GM12878 (cell line): ENCODE measurements at regions not wholly inside any gene's neighbourhood (a gene's known extent, or its start where the extent isn't known, plus 50 kb on each side); places are given as distances from the start of the nearest gene placed in this dataset.

Source experiments
- ATAC-seq: fragments of 200-7000 bp; cut with Tn5 transposase; 3 replicates; pipeline ENCODE4 v1.9.1; 2020; ENCODE audit warnings: mild to moderate bottlenecking, moderate library complexity
- BruUV-seq: library from RNA; stranded (reverse); fragments of 400-500 nt; replicated peaks from 2 replicates; lab custom pipeline; 2021; lab: Mats Ljungman, UMichigan
- CTCF ChIA-PET: fragments of 300-600 bp; sonication (Branson Sonifier 250); formaldehyde crosslinking; extraction: SDS; loops from one replicate; lab custom pipeline; 2021; ENCODE audit warnings: inconsistent platforms; lab: Yijun Ruan, JAX
- POLR2A ChIA-PET: fragments of 350-600 bp; formaldehyde crosslinking; extraction: SDS; loops from one replicate; lab custom pipeline; 2021; ENCODE audit warnings: inconsistent platforms; lab: Charles Lee
- RAD21 ChIA-PET: fragments of 300-600 bp; sonication (Branson Sonifier 250); formaldehyde crosslinking; loops from one replicate; lab custom pipeline; 2023; ENCODE audit warnings: antibody characterized with exemption; ENCODE audit not compliant: unreplicated experiment; lab: Charles Lee
- SMC1A ChIA-PET: fragments of 300-600 bp; sonication (Branson Sonifier 250); formaldehyde crosslinking; loops from one replicate; lab custom pipeline; 2023; ENCODE audit not compliant: unreplicated experiment, uncharacterized antibody; lab: Charles Lee
- DNase-seq: peaks from one replicate; pipeline ENCODE4 v3.0.0-alpha.2; 2011; ENCODE audit warnings: low read depth, low spot score
- FAIRE-seq: peaks from 3 replicates; lab custom pipeline; 2011; peaks lifted over from hg19 to GRCh38; lab: Jason Lieb, UNC
- H2AFZ ChIP-seq: 2 replicates; pipeline ENCODE4 v1.6.0; 2011; ENCODE audit warnings: low read depth, low read length, control low read depth; ENCODE audit not compliant: control insufficient read depth
- H3K27ac ChIP-seq: 2 replicates; pipeline ENCODE4 v1.5.1; 2011; ENCODE audit warnings: control low read depth; ENCODE audit not compliant: control insufficient read depth, insufficient read depth
- H3K27me3 ChIP-seq, 2 experiments: replicated peaks in 1 of 2; 2 replicates each; pipeline versions ENCODE4 v1.6.0 to v1.6.1; 2011; ENCODE audit warnings: low read length in 1 of 2; ENCODE audit not compliant: control insufficient read depth in 2 of 2, insufficient read depth in 2 of 2
- H3K36me3 ChIP-seq, 2 experiments: 2 replicates each; pipeline ENCODE4 v1.5.1; 2011; ENCODE audit warnings: low read length in 1 of 2; ENCODE audit not compliant: control insufficient read depth in 2 of 2, insufficient read depth in 2 of 2
- H3K4me1 ChIP-seq: 2 replicates; pipeline ENCODE4 v1.6.1; 2011; ENCODE audit warnings: mild to moderate bottlenecking, low read length, moderate library complexity, mixed read lengths; ENCODE audit not compliant: control insufficient read depth, insufficient read depth
- H3K4me2 ChIP-seq: 2 replicates; pipeline ENCODE4 v1.6.0; 2011; ENCODE audit warnings: control low read depth; ENCODE audit not compliant: control insufficient read depth, insufficient read depth
- H3K4me3 ChIP-seq: fragments of 200-600 bp; sonication (generic); 2 replicates; pipeline ENCODE4 v1.5.1; 2016
- H3K79me2 ChIP-seq: 2 replicates; pipeline ENCODE4 v1.6.0; 2011; ENCODE audit warnings: low read length; ENCODE audit not compliant: control insufficient read depth, insufficient read depth
- H3K9ac ChIP-seq: 2 replicates; pipeline ENCODE4 v1.8.0; 2011; ENCODE audit warnings: low read length, control low read depth, mixed read lengths; ENCODE audit not compliant: control insufficient read depth, insufficient read depth
- H3K9me3 ChIP-seq: replicated peaks from 3 replicates; pipeline ENCODE4 v1.5.1; 2011; ENCODE audit warnings: mild to moderate bottlenecking, low read length; ENCODE audit not compliant: control insufficient read depth, insufficient read depth
- H4K20me1 ChIP-seq: 2 replicates; pipeline ENCODE4 v1.6.0; 2011; ENCODE audit not compliant: control insufficient read depth, insufficient read depth
- CBX3 ChIP-seq: fragments of 200-600 bp; sonication (generic); IDR thresholded peaks from 2 replicates; pipeline ENCODE4 v1.6.1; 2016; ENCODE audit warnings: low read depth, borderline replicate concordance
- DPF2 ChIP-seq: fragments of 450-650 bp; IDR thresholded peaks from 2 replicates; pipeline ENCODE4 v1.6.1; 2017; ENCODE audit warnings: mild to moderate bottlenecking
- ESRRA ChIP-seq: IDR thresholded peaks from 2 replicates; pipeline ENCODE4 v1.6.1; 2012; ENCODE audit warnings: mild to moderate bottlenecking, low read length, improper control_type of control experiment
- NBN ChIP-seq: fragments of 450-650 bp; IDR thresholded peaks from 2 replicates; pipeline ENCODE4 v1.6.1; 2016
- RUNX3 ChIP-seq: IDR thresholded peaks from 2 replicates; pipeline ENCODE4 v1.6.1; 2012; ENCODE audit warnings: low read length, inconsistent platforms
- SMAD1 ChIP-seq: fragments of 450-650 bp; IDR thresholded peaks from 2 replicates; pipeline ENCODE4 v1.6.1; 2018; ENCODE audit warnings: mild to moderate bottlenecking, low read depth; ENCODE audit not compliant: partially characterized antibody
- STAT3 ChIP-seq: IDR thresholded peaks from 2 replicates; pipeline ENCODE4 v1.6.1; 2011; ENCODE audit warnings: low read depth, low read length, improper control_type of control experiment
- YY1 ChIP-seq: IDR thresholded peaks from 2 replicates; pipeline ENCODE4 v1.6.1; 2011; ENCODE audit warnings: low read depth, mild to moderate bottlenecking, low read length
- ZZZ3 ChIP-seq: IDR thresholded peaks from 2 replicates; pipeline ENCODE4 v1.6.1; 2011; ENCODE audit warnings: low read depth; ENCODE audit not compliant: control insufficient read depth, insufficient read length
- whole genome bisulfite sequencing: methylation state at CpG from one replicate; pipeline ENCODE4 v1.1.6; 2016; ENCODE audit warnings: low lambda C conversion rate; ENCODE audit not compliant: insufficient replicate concordance, insufficient coverage; ENCODE audit errors: missing lambda C conversion rate; 5-methylcytosine and 5-hydroxymethylcytosine counted together
- in situ Hi-C: fragments of 300-500 bp; cut with MboI; formaldehyde crosslinking; loops from 9 replicates; pipeline ENCODE4 v1.14.3; 2018; ENCODE audit warnings: mixed read lengths
- intact Hi-C: fragments of 100-400 bp; cut with micrococcal nuclease; formaldehyde crosslinking; loops from one replicate; pipeline ENCODE4 v1.14.2; 2022; ENCODE audit not compliant: unreplicated experiment
- TF ChIP-seq, protein P1 (sequence below): IDR thresholded peaks from 2 replicates; pipeline ENCODE4 v1.6.1; 2012; ENCODE audit warnings: improper control_type of control experiment, low read depth, low read length; ENCODE audit not compliant: insufficient replicate concordance
- TF ChIP-seq, protein P2 (sequence below): IDR thresholded peaks from 2 replicates; pipeline ENCODE4 v1.6.1; 2012; ENCODE audit warnings: mild to moderate bottlenecking, low read depth, low read length
- TF ChIP-seq, protein P3 (sequence below): IDR thresholded peaks from 2 replicates; pipeline ENCODE4 v1.6.1; 2011; ENCODE audit warnings: borderline replicate concordance, low read depth, mild to moderate bottlenecking, moderate library complexity, low read length; ENCODE audit not compliant: insufficient read depth, poor library complexity, severe bottlenecking

DNA sequence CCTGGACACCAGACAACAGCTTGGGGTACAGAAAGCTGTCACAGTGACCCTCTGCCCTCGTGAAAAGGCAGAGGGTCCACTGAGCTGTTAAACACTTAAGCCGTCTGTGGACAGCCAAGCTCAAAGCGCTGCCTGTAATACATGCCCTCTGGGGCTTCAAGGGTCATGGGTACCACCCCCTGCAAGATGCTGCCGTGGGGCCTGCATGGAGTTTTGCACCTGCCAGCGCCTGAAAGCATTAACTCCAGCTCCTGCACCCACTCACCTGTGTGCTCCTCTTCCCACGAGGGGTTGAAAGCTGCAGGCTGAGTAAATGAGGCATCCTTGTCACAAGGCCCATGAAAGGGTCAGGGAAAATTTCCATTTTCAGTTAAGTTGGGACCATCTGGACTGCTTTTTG is 70.6 kb upstream of the PHLPP1 start (continued):
- TF ChIP-seq, protein P1, sequence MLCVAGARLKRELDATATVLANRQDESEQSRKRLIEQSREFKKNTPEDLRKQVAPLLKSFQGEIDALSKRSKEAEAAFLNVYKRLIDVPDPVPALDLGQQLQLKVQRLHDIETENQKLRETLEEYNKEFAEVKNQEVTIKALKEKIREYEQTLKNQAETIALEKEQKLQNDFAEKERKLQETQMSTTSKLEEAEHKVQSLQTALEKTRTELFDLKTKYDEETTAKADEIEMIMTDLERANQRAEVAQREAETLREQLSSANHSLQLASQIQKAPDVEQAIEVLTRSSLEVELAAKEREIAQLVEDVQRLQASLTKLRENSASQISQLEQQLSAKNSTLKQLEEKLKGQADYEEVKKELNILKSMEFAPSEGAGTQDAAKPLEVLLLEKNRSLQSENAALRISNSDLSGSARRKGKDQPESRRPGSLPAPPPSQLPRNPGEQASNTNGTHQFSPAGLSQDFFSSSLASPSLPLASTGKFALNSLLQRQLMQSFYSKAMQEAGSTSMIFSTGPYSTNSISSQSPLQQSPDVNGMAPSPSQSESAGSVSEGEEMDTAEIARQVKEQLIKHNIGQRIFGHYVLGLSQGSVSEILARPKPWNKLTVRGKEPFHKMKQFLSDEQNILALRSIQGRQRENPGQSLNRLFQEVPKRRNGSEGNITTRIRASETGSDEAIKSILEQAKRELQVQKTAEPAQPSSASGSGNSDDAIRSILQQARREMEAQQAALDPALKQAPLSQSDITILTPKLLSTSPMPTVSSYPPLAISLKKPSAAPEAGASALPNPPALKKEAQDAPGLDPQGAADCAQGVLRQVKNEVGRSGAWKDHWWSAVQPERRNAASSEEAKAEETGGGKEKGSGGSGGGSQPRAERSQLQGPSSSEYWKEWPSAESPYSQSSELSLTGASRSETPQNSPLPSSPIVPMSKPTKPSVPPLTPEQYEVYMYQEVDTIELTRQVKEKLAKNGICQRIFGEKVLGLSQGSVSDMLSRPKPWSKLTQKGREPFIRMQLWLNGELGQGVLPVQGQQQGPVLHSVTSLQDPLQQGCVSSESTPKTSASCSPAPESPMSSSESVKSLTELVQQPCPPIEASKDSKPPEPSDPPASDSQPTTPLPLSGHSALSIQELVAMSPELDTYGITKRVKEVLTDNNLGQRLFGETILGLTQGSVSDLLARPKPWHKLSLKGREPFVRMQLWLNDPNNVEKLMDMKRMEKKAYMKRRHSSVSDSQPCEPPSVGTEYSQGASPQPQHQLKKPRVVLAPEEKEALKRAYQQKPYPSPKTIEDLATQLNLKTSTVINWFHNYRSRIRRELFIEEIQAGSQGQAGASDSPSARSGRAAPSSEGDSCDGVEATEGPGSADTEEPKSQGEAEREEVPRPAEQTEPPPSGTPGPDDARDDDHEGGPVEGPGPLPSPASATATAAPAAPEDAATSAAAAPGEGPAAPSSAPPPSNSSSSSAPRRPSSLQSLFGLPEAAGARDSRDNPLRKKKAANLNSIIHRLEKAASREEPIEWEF, result no peak
- TF ChIP-seq SMAD1 (no peak), DPF2 (no peak), ESRRA (no peak), CBX3 (no peak), STAT3 (no peak)

DNA sequence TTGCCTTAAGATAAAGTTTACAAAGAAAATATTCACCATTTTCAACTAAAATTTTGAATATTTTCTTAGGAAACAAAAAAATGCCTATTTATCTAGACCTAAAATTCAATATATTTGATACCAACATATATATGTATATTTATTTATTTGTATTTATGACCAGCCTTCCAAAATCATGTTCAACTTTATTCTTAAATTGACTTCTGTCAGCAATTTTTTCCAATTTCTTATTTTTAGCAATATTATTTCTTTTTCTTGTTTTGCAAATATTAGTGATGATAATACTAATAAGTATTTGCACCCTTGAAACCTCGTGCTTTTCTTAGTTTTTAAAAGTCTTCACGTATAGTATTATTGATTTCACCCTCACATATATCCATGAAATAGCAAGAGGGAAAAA is 68.2 kb upstream of the PHLPP1 start:
- CTCF ChIA-PET, result interaction anchor here (0.7 to 3.1 kb wide), 3 partner anchors 8 to 335 kb away, joined by 3 to 13 read pairs (median 9); no protein-coding TSS in a partner anchor

More for the DNA sequence above, 68.2 kb upstream of the PHLPP1 start:
- no peak for ATAC-seq
- H3K9me3 ChIP-seq, result no peaks in the 10 kb centered on the region
- H3K9ac ChIP-seq, result no peak overlapping the region
- H2AFZ ChIP-seq, result no peak overlapping the region
- ChIA-PET RAD21 (no interaction called here), POLR2A (interaction anchor here (0.5 kb wide), 1 partner anchor 29 kb away, joined by 3 read pairs; no protein-coding TSS in a partner anchor), SMC1A (interaction anchor here (0.6 kb wide), 1 partner anchor 303 kb away, joined by 3 read pairs; no protein-coding TSS in a partner anchor)
- no peaks in the 10 kb centered on the region for H3K79me2 ChIP-seq
- FAIRE-seq, result no peak
- BruUV-seq, result no TSS peak
- 78% methylated on average over 2 of the region's 2 CpGs for WGBS
- H3K27me3 ChIP-seq, result no peaks in the 10 kb centered on the region
- no peak for DNase-seq
- H4K20me1 ChIP-seq, result no peaks in the 10 kb centered on the region
- H3K4me2 ChIP-seq, result no peak overlapping the region
- intact Hi-C loops, result no loop called here
- H3K4me3 ChIP-seq, result no peak overlapping the region
- peaks cover 9% of the 10 kb centered on the region for H3K4me1 ChIP-seq
- in situ Hi-C loops, result no loop called here
- TF ChIP-seq, protein P2, sequence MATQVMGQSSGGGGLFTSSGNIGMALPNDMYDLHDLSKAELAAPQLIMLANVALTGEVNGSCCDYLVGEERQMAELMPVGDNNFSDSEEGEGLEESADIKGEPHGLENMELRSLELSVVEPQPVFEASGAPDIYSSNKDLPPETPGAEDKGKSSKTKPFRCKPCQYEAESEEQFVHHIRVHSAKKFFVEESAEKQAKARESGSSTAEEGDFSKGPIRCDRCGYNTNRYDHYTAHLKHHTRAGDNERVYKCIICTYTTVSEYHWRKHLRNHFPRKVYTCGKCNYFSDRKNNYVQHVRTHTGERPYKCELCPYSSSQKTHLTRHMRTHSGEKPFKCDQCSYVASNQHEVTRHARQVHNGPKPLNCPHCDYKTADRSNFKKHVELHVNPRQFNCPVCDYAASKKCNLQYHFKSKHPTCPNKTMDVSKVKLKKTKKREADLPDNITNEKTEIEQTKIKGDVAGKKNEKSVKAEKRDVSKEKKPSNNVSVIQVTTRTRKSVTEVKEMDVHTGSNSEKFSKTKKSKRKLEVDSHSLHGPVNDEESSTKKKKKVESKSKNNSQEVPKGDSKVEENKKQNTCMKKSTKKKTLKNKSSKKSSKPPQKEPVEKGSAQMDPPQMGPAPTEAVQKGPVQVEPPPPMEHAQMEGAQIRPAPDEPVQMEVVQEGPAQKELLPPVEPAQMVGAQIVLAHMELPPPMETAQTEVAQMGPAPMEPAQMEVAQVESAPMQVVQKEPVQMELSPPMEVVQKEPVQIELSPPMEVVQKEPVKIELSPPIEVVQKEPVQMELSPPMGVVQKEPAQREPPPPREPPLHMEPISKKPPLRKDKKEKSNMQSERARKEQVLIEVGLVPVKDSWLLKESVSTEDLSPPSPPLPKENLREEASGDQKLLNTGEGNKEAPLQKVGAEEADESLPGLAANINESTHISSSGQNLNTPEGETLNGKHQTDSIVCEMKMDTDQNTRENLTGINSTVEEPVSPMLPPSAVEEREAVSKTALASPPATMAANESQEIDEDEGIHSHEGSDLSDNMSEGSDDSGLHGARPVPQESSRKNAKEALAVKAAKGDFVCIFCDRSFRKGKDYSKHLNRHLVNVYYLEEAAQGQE, result no peak
- TF ChIP-seq RUNX3 (no peak), ZZZ3 (no peak), YY1 (no peak), NBN (no peak)
- TF ChIP-seq, protein P3, sequence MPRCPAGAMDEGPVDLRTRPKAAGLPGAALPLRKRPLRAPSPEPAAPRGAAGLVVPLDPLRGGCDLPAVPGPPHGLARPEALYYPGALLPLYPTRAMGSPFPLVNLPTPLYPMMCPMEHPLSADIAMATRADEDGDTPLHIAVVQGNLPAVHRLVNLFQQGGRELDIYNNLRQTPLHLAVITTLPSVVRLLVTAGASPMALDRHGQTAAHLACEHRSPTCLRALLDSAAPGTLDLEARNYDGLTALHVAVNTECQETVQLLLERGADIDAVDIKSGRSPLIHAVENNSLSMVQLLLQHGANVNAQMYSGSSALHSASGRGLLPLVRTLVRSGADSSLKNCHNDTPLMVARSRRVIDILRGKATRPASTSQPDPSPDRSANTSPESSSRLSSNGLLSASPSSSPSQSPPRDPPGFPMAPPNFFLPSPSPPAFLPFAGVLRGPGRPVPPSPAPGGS, result no peak
- TF ChIP-seq, all 136 proteins: peak for 0
- H3K27ac ChIP-seq, result no peak overlapping the region
- H3K36me3 ChIP-seq, result no peaks in the 10 kb centered on the region
